ENCODE measurements at regions not wholly inside any gene's neighbourhood (a gene's known extent, or its start where the extent isn't known, plus 50 kb on each side); places are given as distances from the start of the nearest gene placed in this dataset.
"Not testable (repeated sequence)": the region's sequence is repeated elsewhere in the genome, so short reads cannot be mapped to it uniquely, and the experiment has no call there.

GRCh38 chr18:73446502-73446901, 578.7 kb upstream of the NETO1 start:
- DNase-seq (ENCODE audit: low spot score): no peak

- no peak for DNase-seq (ENCODE audit: low spot score)
These were observed 563.8 kb upstream of the NETO1 start for GRCh38 chr18:73431620-73432019.

GRCh38 chr18:73421010-73421409, 553.2 kb upstream of the NETO1 start:
- no peak for DNase-seq (ENCODE audit: low spot score)

GRCh38 chr18:73419531-73419930, 551.7 kb upstream of the NETO1 start:
- DNase-seq (ENCODE audit: low spot score): no peak

- DNase-seq (ENCODE audit: low spot score): no peak
These were observed 546.8 kb upstream of the NETO1 start for GRCh38 chr18:73414598-73414997.

GRCh38 chr18:73414069-73414468, 546.3 kb upstream of the NETO1 start:
- DNase-seq (ENCODE audit: low spot score): no peak

- DNase-seq (ENCODE audit: low spot score): no peak
These were observed 541.5 kb upstream of the NETO1 start for GRCh38 chr18:73409242-73409641.

GRCh38 chr18:73408469-73408868, 540.7 kb upstream of the NETO1 start:
- no peak for DNase-seq (ENCODE audit: low spot score)

GRCh38 chr18:73407506-73407905, 539.7 kb upstream of the NETO1 start:
- no peak for DNase-seq (ENCODE audit: low spot score)

- DNase-seq (ENCODE audit: low spot score): no peak
These were observed 516.5 kb upstream of the NETO1 start for GRCh38 chr18:73384246-73384645.

- no peak for DNase-seq (ENCODE audit: low spot score)
These were observed 513.9 kb upstream of the NETO1 start for GRCh38 chr18:73381699-73382036.

- no peak for DNase-seq (ENCODE audit: low spot score)
These were observed 513.4 kb upstream of the NETO1 start for GRCh38 chr18:73381016-73381698.

GRCh38 chr18:73366713-73367112, 498.9 kb upstream of the NETO1 start:
- no peak for DNase-seq (ENCODE audit: low spot score)

- DNase-seq (ENCODE audit: low spot score): no peak
These were observed 497.2 kb upstream of the NETO1 start for GRCh38 chr18:73365018-73365417.

GRCh38 chr18:73355121-73355520, 487.3 kb upstream of the NETO1 start:
- DNase-seq (ENCODE audit: low spot score): no peak

- no peak for DNase-seq (ENCODE audit: low spot score)
These were observed 484.8 kb upstream of the NETO1 start for GRCh38 chr18:73352546-73352945.

- no peak for DNase-seq (ENCODE audit: low spot score)
These were observed 472.6 kb upstream of the NETO1 start for GRCh38 chr18:73340135-73340977.

GRCh38 chr18:73331212-73331772, 463.5 kb upstream of the NETO1 start:
- no peak for DNase-seq (ENCODE audit: low spot score)

- not testable (repeated sequence) for DNase-seq (ENCODE audit: low spot score)
These were observed 462.3 kb upstream of the NETO1 start for GRCh38 chr18:73330106-73330505.

- not testable (repeated sequence) for DNase-seq (ENCODE audit: low spot score)
These were observed 456.5 kb upstream of the NETO1 start for GRCh38 chr18:73324187-73324831.

GRCh38 chr18:73318739-73319479, 451.1 kb upstream of the NETO1 start:
- DNase-seq (ENCODE audit: low spot score): no peak

GRCh38 chr18:73316513-73316912, 448.7 kb upstream of the NETO1 start:
- DNase-seq (ENCODE audit: low spot score): no peak

Measured in CD4-positive, alpha-beta T cell treated with Interleukin-15 for 4 hours (primary cell).